Smooth muscle cell (in vitro differentiated cells): ENCODE measurements at regions not wholly inside any gene's neighbourhood (a gene's known extent, or its start where the extent isn't known, plus 50 kb on each side); places are given as distances from the start of the nearest gene placed in this dataset.

Source experiments
- DNase-seq: peaks from one replicate; lab custom pipeline; 2025; ENCODE audit not compliant: unreplicated experiment; lab: John Stamatoyannopoulos, UW
- H2AFZ ChIP-seq: fragments of 200-600 bp; sonication (generic); 2 replicates; pipeline ENCODE4 v1.6.0; 2016; ENCODE audit warnings: antibody characterized with exemption, low read depth, mild to moderate bottlenecking
- H3F3A ChIP-seq: fragments of 200-600 bp; sonication (generic); 2 replicates; pipeline ENCODE4 v1.6.0; 2017; ENCODE audit warnings: antibody characterized with exemption, low read depth
- H3K27ac ChIP-seq: fragments of 200-600 bp; sonication (generic); 2 replicates; pipeline ENCODE4 v1.5.1; 2016; ENCODE audit warnings: low read depth, mild to moderate bottlenecking
- H3K27me3 ChIP-seq: fragments of 200-600 bp; sonication (generic); 2 replicates; pipeline ENCODE4 v1.6.1; 2016; ENCODE audit warnings: low read depth, mild to moderate bottlenecking
- H3K36me3 ChIP-seq: fragments of 200-600 bp; sonication (generic); 2 replicates; pipeline ENCODE4 v1.5.1; 2016; ENCODE audit warnings: low read depth
- H3K4me1 ChIP-seq: fragments of 200-600 bp; sonication (generic); 2 replicates; pipeline ENCODE4 v1.5.1; 2016; ENCODE audit warnings: low read depth
- H3K4me2 ChIP-seq: fragments of 200-600 bp; sonication (generic); 2 replicates; pipeline ENCODE4 v1.6.0; 2016; ENCODE audit warnings: mild to moderate bottlenecking
- H3K4me3 ChIP-seq: fragments of 200-600 bp; sonication (generic); 2 replicates; pipeline ENCODE4 v1.5.1; 2016; ENCODE audit warnings: mild to moderate bottlenecking
- H3K79me2 ChIP-seq: fragments of 200-600 bp; sonication (generic); 2 replicates; pipeline ENCODE4 v1.6.0; 2016; ENCODE audit warnings: low read depth, mild to moderate bottlenecking
- H3K9ac ChIP-seq: fragments of 200-600 bp; sonication (generic); 2 replicates; pipeline ENCODE4 v1.6.0; 2016; ENCODE audit warnings: low read depth
- H3K9me3 ChIP-seq: fragments of 200-600 bp; sonication (generic); replicated peaks from 2 replicates; pipeline ENCODE4 v1.5.1; 2016; ENCODE audit warnings: low read depth
- H4K20me1 ChIP-seq: fragments of 200-600 bp; sonication (generic); 2 replicates; pipeline ENCODE4 v1.6.0; 2016; ENCODE audit warnings: low read depth
- CTCF ChIP-seq: fragments of 200-600 bp; sonication (generic); IDR thresholded peaks from 2 replicates; pipeline ENCODE4 v1.5.1; 2017; ENCODE audit warnings: borderline replicate concordance, mild to moderate bottlenecking, antibody characterized with exemption; ENCODE audit not compliant: insufficient read depth, poor library complexity, severe bottlenecking
- WGBS: methylation state at CpG from one replicate; pipeline ENCODE4 v1.1.7; 2016; ENCODE audit warnings: low lambda C conversion rate; 5-methylcytosine and 5-hydroxymethylcytosine counted together

GRCh38 chr3:22982981-22983587, 220.0 kb upstream of the UBE2E2 start:
- DNase-seq: no peak
- Histone ChIP-seq H3K27ac (no peak overlapping the region), H3K4me2 (no peak overlapping the region), H3K36me3 (no peaks in the 10 kb centered on the region), H3F3A (no peaks in the 10 kb centered on the region), H3K9me3 (no peaks in the 10 kb centered on the region), H3K4me1 (peaks cover 10% of the 10 kb centered on the region), H3K79me2 (no peaks in the 10 kb centered on the region), H3K4me3 (no peak overlapping the region), H2AFZ (no peak overlapping the region), H3K27me3 (no peaks in the 10 kb centered on the region), H3K9ac (no peak overlapping the region), H4K20me1 (no peaks in the 10 kb centered on the region)
- TF ChIP-seq CTCF: no peak
- 80% methylated on average over 7 of the region's 7 CpGs for WGBS

GRCh38 chr3:22986958-22987357, 216.2 kb upstream of the UBE2E2 start:
- Histone ChIP-seq H3K27ac (no peak overlapping the region), H3K36me3 (no peaks in the 10 kb centered on the region), H3K4me3 (no peak overlapping the region), H3K4me2 (no peak overlapping the region), H3K4me1 (no peaks in the 10 kb centered on the region), H3F3A (no peaks in the 10 kb centered on the region), H2AFZ (no peak overlapping the region), H3K9ac (no peak overlapping the region), H3K79me2 (no peaks in the 10 kb centered on the region), H3K9me3 (no peaks in the 10 kb centered on the region), H4K20me1 (no peaks in the 10 kb centered on the region), H3K27me3 (no peaks in the 10 kb centered on the region)
- no peak for TF ChIP-seq CTCF
- DNase-seq: no peak

- Histone ChIP-seq H3K9me3 (no peaks in the 10 kb centered on the region), H4K20me1 (no peaks in the 10 kb centered on the region), H3K79me2 (no peaks in the 10 kb centered on the region), H3K27me3 (no peaks in the 10 kb centered on the region), H3K4me2 (no peak overlapping the region), H2AFZ (no peak overlapping the region), H3K9ac (no peak overlapping the region), H3K27ac (no peak overlapping the region), H3K4me3 (no peak overlapping the region), H3K36me3 (no peaks in the 10 kb centered on the region), H3F3A (no peaks in the 10 kb centered on the region), H3K4me1 (no peaks in the 10 kb centered on the region)
- TF ChIP-seq CTCF: no peak
- DNase-seq: no peak
These were observed 214.6 kb upstream of the UBE2E2 start for GRCh38 chr3:22988566-22988965.

- 95% methylated on average over 17 of the region's 17 CpGs for WGBS
- Histone ChIP-seq H3K27ac (no peak overlapping the region), H3K36me3 (no peaks in the 10 kb centered on the region), H3K9ac (no peak overlapping the region), H4K20me1 (no peaks in the 10 kb centered on the region), H3K79me2 (no peaks in the 10 kb centered on the region), H2AFZ (no peak overlapping the region), H3K9me3 (no peaks in the 10 kb centered on the region), H3F3A (no peaks in the 10 kb centered on the region), H3K4me2 (no peak overlapping the region), H3K4me1 (no peaks in the 10 kb centered on the region), H3K27me3 (no peaks in the 10 kb centered on the region), H3K4me3 (no peak overlapping the region)
- DNase-seq: no peak
- no peak for TF ChIP-seq CTCF
These were observed 213.4 kb upstream of the UBE2E2 start for GRCh38 chr3:22989716-22990115.
